Keratinocyte (primary cell): ENCODE measurements at regions not wholly inside any gene's neighbourhood (a gene's known extent, or its start where the extent isn't known, plus 50 kb on each side); places are given as distances from the start of the nearest gene placed in this dataset.

ENCODE experiments used
- DNase-seq: peaks from one replicate; pipeline ENCODE4 v3.0.0-alpha.2; 2011; ENCODE audit warnings: low read depth, missing footprints, low spot score
- FAIRE-seq: peaks from 2 replicates; lab custom pipeline; 2011; peaks lifted over from hg19 to GRCh38; lab: Jason Lieb, UNC
- H2AFZ ChIP-seq: 2 replicates; pipeline ENCODE4 v1.6.0; 2012; ENCODE audit warnings: low read length, control low read depth, inconsistent platforms; ENCODE audit not compliant: control insufficient read depth
- H3K27ac ChIP-seq: 2 replicates; pipeline ENCODE4 v1.5.1; 2011; ENCODE audit warnings: low read length; ENCODE audit not compliant: control insufficient read depth, insufficient read depth
- H3K27me3 ChIP-seq: 3 replicates; pipeline ENCODE4 v1.6.0; 2011; ENCODE audit warnings: low read length; ENCODE audit not compliant: control insufficient read depth, insufficient read depth; ENCODE audit errors: extremely low read depth
- H3K36me3 ChIP-seq, 2 experiments: 2 replicates in 1 of 2; 3 replicates in 1 of 2; pipeline ENCODE4 v1.5.1; 2011; ENCODE audit warnings: low read length in 2 of 2, mild to moderate bottlenecking in 1 of 2; ENCODE audit not compliant: control insufficient read depth in 2 of 2, insufficient read depth in 2 of 2; ENCODE audit errors: extremely low read depth in 1 of 2
- H3K4me1 ChIP-seq: 3 replicates; pipeline ENCODE4 v1.5.1; 2011; ENCODE audit warnings: low read length; ENCODE audit not compliant: control insufficient read depth, insufficient read depth; ENCODE audit errors: extremely low read depth
- H3K4me2 ChIP-seq: 3 replicates; pipeline ENCODE4 v1.6.0; 2011; ENCODE audit warnings: low read depth, low read length; ENCODE audit not compliant: control insufficient read depth, insufficient read depth; ENCODE audit errors: extremely low read depth
- H3K4me3 ChIP-seq, 3 experiments: fragments of 200-600 bp in 1 of 3; sonication (generic) in 1 of 3; 2 replicates in 2 of 3; 3 replicates in 1 of 3; pipeline ENCODE4 v1.5.1; 2011 to 2016; ENCODE audit warnings: low read length in 3 of 3, mild to moderate bottlenecking in 3 of 3, control low read depth in 2 of 3, inconsistent platforms in 1 of 3, low read depth in 1 of 3, mixed read lengths in 1 of 3, mixed run types in 1 of 3, moderate library complexity in 1 of 3; ENCODE audit not compliant: control insufficient read depth in 2 of 3, insufficient read depth in 2 of 3; ENCODE audit errors: extremely low read depth in 1 of 3
- H3K79me2 ChIP-seq: 2 replicates; pipeline ENCODE4 v1.6.0; 2012; ENCODE audit warnings: low read length; ENCODE audit not compliant: control insufficient read depth, insufficient read depth
- H3K9ac ChIP-seq: 3 replicates; pipeline ENCODE4 v1.6.0; 2011; ENCODE audit warnings: low read length; ENCODE audit not compliant: control insufficient read depth, insufficient read depth; ENCODE audit errors: extremely low read depth
- H3K9me1 ChIP-seq: 3 replicates; pipeline ENCODE4 v1.6.0; 2011; ENCODE audit warnings: low read length; ENCODE audit not compliant: control insufficient read depth, insufficient read depth; ENCODE audit errors: extremely low read depth
- H3K9me3 ChIP-seq: 2 replicates; pipeline ENCODE4 v1.5.1; 2012; ENCODE audit warnings: low read depth, low read length; ENCODE audit not compliant: control insufficient read depth
- H4K20me1 ChIP-seq: 3 replicates; pipeline ENCODE4 v1.6.0; 2011; ENCODE audit warnings: low read length; ENCODE audit not compliant: control insufficient read depth, insufficient read depth; ENCODE audit errors: extremely low read depth
- CTCF ChIP-seq, 3 experiments: IDR thresholded peaks in 1 of 3; conservative IDR thresholded peaks in 1 of 3; optimal IDR thresholded peaks in 1 of 3; 2 replicates in 2 of 3; 3 replicates in 1 of 3; pipeline versions ENCODE3 to v1.5.1; 2011; ENCODE audit warnings: low read length in 3 of 3, mild to moderate bottlenecking in 3 of 3, moderate library complexity in 2 of 3, control low read depth in 1 of 3, inconsistent platforms in 1 of 3; ENCODE audit not compliant: insufficient read depth in 2 of 3; ENCODE audit errors: extremely low read depth in 1 of 3
- EZH2 ChIP-seq: IDR thresholded peaks from one replicate; pipeline ENCODE4 v1.6.1; 2012; ENCODE audit warnings: inconsistent platforms, mild to moderate bottlenecking, low read length, moderate library complexity
- dilution Hi-C: fragments of 300-500 bp; cut with MboI; formaldehyde crosslinking; loops from one replicate; pipeline ENCODE4 v1.7.0; 2020; ENCODE audit warnings: low sequenced_read_pairs; ENCODE audit not compliant: extremely low pct_ligation_motif_present

DNA sequence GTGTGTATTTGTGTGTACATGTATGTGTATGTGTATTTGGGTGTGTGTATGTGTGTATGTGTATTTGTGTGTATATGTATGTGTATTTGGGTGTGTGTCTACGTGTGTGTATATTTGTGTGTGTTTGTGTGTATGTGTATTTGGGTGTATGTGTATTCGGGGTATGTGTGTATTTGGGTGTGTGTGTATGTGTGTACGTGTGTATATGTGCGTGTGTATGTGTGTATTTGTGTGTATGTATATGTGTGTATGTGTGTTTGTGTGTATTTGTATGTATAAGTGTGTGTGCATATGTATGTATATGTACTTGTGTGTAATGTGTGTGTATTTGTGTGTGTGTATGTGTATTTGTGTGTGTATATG, 62.0 kb downstream of the HAPSTR1 start:
- no peak overlapping the region for H2AFZ ChIP-seq
- H3K36me3 ChIP-seq, result no peaks in the 10 kb centered on the region
- FAIRE-seq (no peak), DNase-seq (no peak)
- no peak overlapping the region for H3K4me3 ChIP-seq
- no peaks in the 10 kb centered on the region for H3K9me3 ChIP-seq
- H3K9ac ChIP-seq, result no peak overlapping the region
- H3K4me1 ChIP-seq, result no peaks in the 10 kb centered on the region
- H3K27ac ChIP-seq, result no peak overlapping the region
- H3K79me2 ChIP-seq, result no peaks in the 10 kb centered on the region
- TF ChIP-seq CTCF (optimal IDR thresholded peaks at IDR 0.05 in 1 of 3, IDR thresholded peaks at IDR 0.05 in 1 of 3, conservative IDR thresholded peaks at IDR 0.05 in 1 of 3; ENCODE audit: extremely low read depth in 1 of 3, insufficient read depth in 2 of 3, low read length in 3 of 3) (no peak), EZH2 (no peak)
- dilution Hi-C loops, result no loop called here
- H3K27me3 ChIP-seq, result peaks cover 10% of the 10 kb centered on the region
- no peak overlapping the region for H3K4me2 ChIP-seq
- no peaks in the 10 kb centered on the region for H3K9me1 ChIP-seq
- H4K20me1 ChIP-seq, result no peaks in the 10 kb centered on the region

DNA sequence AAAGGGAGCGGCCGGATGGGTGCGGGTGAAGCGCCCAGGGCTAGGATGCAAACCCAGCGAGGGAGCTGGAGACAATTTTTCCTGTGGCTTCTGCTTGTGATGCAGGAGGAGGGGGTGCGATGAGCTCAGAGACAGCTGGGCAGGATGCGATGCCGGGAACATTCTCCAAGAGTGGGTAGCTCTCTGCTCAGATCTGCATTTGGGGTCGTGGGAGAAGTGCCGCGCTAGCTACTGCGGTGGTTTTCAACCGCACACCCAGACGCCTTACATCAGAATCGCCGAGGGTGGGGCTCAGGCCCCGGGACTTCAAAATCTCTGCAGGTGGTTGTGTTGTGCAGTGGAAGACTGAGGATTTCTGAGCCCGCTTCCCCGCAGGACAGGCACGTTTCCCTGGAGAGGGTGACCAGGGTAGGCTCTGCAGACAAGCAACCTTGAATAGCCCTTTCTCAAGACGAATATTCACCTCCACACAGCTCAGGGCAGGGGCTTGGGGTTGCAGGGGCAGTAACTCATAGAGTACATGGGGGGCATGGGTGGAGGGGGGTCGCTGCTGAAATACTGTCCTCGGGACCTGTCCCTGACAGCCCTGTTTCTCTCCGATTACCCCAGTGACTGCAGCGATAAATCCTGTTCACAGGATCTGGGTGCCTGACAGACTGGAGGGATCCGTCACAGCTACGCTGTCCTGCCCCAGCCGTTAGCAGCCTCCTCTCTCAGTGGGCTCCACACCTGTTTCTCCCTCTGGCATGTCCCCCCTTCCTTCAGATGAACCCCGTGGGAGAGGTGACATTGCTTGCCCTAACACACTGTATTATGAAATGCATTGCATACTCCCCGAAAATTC, 63.3 kb downstream of the HAPSTR1 start:
- no peak for DNase-seq
- Histone ChIP-seq H3K9me1 (no peaks in the 10 kb centered on the region), H3K4me1 (no peaks in the 10 kb centered on the region), H4K20me1 (no peaks in the 10 kb centered on the region), H2AFZ (no peak overlapping the region), H3K79me2 (no peaks in the 10 kb centered on the region), H3K36me3 (no peaks in the 10 kb centered on the region), H3K4me2 (no peak overlapping the region), H3K4me3 (no peak overlapping the region), H3K9me3 (no peaks in the 10 kb centered on the region), H3K27ac (no peak overlapping the region), H3K9ac (no peak overlapping the region), H3K27me3 (peaks cover 10% of the 10 kb centered on the region)
- dilution Hi-C loops, result no loop called here
- no peak for FAIRE-seq
- TF ChIP-seq EZH2 (no peak), CTCF (optimal IDR thresholded peaks at IDR 0.05 in 1 of 3, IDR thresholded peaks at IDR 0.05 in 1 of 3, conservative IDR thresholded peaks at IDR 0.05 in 1 of 3; ENCODE audit: extremely low read depth in 1 of 3, insufficient read depth in 2 of 3, low read length in 3 of 3) (no peak)
